ENCODE measurements at regions not wholly inside any gene's neighbourhood (a gene's known extent, or its start where the extent isn't known, plus 50 kb on each side); places are given as distances from the start of the nearest gene placed in this dataset.

DNA sequence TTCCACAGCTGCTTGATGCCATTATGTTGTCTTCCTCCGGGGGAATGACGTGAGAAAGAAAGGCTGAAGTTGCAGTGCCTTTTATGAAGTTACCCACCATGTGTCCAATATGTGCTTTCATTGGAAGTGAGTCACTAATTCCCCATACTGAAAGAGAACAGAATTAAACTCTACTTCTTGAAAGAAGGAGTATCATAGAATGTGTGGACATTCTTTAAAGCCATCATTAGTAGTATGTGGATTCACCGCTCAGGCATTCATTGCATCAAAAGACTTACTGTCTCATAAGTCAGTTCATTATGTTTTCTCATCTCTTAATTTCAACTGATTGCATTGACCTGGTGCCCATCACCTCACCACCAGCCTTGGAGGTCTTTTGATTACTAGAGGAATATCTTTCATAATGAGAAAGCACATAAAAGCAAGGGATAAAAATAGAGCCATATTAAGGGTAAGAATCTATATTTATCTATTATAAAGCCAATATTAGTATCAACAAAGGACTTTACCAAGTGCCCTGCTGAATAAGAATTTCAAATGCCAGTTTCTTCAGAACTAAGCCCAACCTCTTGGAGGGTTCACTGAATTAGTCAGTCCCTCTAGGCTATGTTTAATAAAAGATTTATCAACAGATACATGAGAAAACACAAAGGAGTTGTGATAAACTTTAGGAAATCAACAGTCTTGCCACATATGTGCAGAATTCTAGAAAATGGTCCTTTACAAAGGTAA is 516.1 kb downstream of the NTRK2 start:
- TF ChIP-seq, protein P1, sequence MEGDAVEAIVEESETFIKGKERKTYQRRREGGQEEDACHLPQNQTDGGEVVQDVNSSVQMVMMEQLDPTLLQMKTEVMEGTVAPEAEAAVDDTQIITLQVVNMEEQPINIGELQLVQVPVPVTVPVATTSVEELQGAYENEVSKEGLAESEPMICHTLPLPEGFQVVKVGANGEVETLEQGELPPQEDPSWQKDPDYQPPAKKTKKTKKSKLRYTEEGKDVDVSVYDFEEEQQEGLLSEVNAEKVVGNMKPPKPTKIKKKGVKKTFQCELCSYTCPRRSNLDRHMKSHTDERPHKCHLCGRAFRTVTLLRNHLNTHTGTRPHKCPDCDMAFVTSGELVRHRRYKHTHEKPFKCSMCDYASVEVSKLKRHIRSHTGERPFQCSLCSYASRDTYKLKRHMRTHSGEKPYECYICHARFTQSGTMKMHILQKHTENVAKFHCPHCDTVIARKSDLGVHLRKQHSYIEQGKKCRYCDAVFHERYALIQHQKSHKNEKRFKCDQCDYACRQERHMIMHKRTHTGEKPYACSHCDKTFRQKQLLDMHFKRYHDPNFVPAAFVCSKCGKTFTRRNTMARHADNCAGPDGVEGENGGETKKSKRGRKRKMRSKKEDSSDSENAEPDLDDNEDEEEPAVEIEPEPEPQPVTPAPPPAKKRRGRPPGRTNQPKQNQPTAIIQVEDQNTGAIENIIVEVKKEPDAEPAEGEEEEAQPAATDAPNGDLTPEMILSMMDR (conservative IDR thresholded peaks at IDR 0.05; ENCODE audit: low read depth, low read length): no peak
- TF ChIP-seq POLR2A (IDR thresholded peaks at IDR 0.05; ENCODE audit: low read depth, low read length) (no peak), CEBPB (IDR thresholded peaks at IDR 0.05; ENCODE audit: low read depth, low read length) (no peak), MAFK (IDR thresholded peaks at IDR 0.05; ENCODE audit: low read depth, low read length) (no peak), RCOR1 (IDR thresholded peaks at IDR 0.05; ENCODE audit: insufficient replicate concordance, low read length) (no peak), RAD21 (IDR thresholded peaks at IDR 0.05; ENCODE audit: low read length) (no peak), MXI1 (IDR thresholded peaks at IDR 0.05; ENCODE audit: borderline replicate concordance, low read depth, low read length) (no peak), FOS (IDR thresholded peaks at IDR 0.05; ENCODE audit: low read depth, low read length) (no peak), MAZ (IDR thresholded peaks at IDR 0.05; ENCODE audit: borderline replicate concordance, low read depth, low read length) (no peak)
- TF ChIP-seq, protein P2, sequence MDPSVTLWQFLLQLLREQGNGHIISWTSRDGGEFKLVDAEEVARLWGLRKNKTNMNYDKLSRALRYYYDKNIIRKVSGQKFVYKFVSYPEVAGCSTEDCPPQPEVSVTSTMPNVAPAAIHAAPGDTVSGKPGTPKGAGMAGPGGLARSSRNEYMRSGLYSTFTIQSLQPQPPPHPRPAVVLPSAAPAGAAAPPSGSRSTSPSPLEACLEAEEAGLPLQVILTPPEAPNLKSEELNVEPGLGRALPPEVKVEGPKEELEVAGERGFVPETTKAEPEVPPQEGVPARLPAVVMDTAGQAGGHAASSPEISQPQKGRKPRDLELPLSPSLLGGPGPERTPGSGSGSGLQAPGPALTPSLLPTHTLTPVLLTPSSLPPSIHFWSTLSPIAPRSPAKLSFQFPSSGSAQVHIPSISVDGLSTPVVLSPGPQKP (IDR thresholded peaks at IDR 0.05; ENCODE audit: borderline replicate concordance, low read depth, low read length): no peak
- TF ChIP-seq, protein P3, sequence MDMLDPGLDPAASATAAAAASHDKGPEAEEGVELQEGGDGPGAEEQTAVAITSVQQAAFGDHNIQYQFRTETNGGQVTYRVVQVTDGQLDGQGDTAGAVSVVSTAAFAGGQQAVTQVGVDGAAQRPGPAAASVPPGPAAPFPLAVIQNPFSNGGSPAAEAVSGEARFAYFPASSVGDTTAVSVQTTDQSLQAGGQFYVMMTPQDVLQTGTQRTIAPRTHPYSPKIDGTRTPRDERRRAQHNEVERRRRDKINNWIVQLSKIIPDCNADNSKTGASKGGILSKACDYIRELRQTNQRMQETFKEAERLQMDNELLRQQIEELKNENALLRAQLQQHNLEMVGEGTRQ (IDR thresholded peaks at IDR 0.05; ENCODE audit: low read depth, low read length): no peak
